ENCODE measurements at regions not wholly inside any gene's neighbourhood (a gene's known extent, or its start where the extent isn't known, plus 50 kb on each side); places are given as distances from the start of the nearest gene placed in this dataset.

- DNase-seq (ENCODE audit: low spot score): no peak
These were observed 133.3 kb downstream of the MGAT5B start for GRCh38 chr17:77001487-77001886.

- DNase-seq (ENCODE audit: low spot score): no peak
These were observed 134.2 kb downstream of the MGAT5B start for GRCh38 chr17:77002103-77003045.

DNA sequence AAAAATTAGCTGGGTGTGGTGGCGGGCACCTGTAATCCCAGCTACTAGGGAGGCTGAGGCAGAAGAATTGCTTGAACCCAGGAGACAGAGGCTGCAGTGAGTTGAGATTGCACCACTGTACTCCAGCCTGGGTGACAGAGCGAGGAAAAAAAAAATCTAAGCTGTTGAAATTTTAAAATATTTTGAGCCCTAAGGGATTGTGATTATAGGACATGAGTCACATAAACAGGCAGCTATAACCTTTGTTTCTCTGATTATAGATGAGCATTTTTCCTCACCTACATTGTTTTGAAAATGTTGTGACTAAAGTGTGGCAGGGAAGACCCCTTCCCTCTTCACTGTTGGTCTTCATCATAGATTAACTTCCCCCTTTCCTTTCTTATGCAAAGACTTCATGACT is 135.5 kb downstream of the MGAT5B start:
- no peak for DNase-seq (ENCODE audit: low spot score)

- DNase-seq (ENCODE audit: low spot score): no peak
These were observed 133.7 kb upstream of the SEC14L1 start for GRCh38 chr17:77006971-77007649.

DNA sequence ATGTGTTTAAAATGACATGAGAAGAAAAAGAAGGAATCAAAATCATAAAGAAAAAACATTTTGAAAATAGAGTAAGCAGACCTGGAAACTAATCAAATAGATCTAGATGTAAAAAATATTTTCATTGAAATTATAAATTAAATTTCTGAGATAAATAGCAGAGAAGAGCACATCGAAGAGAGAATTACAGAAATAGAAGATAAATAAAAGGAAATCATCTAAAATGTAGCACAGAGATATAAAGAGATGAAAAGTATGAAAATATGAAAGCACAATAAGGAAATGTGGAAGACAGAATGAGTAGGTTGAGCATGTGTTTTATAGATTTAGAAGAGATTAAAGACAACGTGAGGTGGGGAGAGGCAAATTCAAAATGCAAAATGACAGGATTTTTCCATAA is 130.9 kb upstream of the SEC14L1 start:
- DNase-seq (ENCODE audit: low spot score): no peak

DNA sequence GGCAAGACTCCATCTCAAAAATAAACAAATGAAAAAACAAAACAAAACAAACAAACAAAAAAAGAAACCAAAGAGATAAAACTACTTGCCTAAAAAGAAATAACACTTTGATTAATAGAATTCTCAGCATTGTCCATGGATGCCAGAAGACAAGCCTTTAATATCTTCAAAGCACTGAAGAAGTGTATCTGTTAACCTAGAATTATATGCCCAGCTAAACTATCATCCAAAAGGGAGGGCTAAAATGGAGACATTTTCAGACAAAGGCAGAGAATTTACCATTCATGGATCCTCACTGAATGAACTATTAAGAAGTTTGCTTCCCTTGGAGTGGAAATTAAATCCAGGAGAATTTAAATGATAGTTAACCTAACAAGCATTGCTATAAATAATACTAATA is 130.1 kb upstream of the SEC14L1 start:
- DNase-seq (ENCODE audit: low spot score): no peak

DNA sequence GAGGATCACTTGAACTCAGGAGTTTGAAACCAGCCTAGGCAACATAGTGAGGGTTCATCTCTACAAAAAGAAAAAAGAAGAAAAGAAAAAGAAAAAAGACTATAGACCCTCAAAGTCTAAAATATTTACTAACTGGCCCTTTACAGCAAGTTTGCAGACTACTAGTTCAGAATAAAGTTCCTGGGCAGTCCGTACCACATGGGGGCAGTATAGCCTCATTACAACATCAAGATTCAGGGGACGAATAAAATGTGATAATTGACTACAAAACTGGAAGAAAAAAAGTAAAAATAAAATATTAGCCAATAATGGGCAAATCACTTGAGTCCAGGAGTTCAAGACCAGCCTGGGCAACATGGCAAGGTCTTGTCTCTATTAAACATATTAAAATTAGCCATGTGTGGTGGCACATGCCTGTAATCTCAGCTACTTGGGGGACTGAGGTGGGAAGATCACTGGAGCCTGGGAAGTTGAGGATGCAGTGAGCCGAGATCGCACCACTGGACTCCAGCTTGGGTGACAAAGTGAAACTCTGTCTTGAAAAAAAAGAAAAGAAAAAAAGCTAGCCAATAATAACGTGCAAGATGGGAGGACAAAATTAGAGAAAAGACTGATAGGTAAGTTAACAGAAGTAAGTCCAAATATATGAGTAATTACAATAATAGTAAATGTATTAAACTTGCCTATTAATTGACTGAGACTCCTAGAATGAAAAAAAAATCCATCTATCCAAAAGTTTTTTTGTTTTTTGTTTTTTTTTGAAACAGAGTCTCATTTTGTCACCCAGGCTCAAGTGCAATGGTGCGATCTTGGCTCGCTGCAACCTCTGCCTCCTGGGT is 129.4 kb upstream of the SEC14L1 start:
- DNase-seq (ENCODE audit: low spot score): no peak

GRCh38 chr17:77018504-77018903 is 122.3 kb upstream of the SEC14L1 start:
- no peak for DNase-seq (ENCODE audit: low spot score)

DNA sequence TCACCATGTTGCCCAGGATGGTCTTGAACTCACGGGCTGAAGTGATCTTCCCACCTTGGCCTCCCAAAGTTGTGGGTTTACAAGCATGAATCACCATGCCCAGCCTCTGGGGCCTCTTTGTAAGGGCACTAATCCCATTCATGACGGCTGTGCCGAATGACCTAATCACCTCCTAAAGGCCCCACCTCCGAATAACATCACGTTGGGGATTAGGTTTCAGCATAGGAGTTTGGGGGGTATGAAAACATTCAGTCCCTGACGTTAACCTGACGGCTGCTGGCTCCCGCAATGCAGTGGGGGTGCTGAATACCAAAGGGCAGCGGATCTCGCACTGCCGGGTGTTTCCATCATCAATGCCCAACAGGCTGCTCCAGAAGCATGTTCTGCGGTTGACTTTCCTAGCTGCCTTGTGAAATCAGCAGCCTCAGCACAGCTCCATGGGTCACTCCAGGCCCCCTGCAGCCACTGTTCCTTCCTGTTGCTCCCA is 120.8 kb upstream of the SEC14L1 start:
- DNase-seq (ENCODE audit: low spot score): no peak

- no peak for DNase-seq (ENCODE audit: low spot score)
These were observed 119.8 kb upstream of the SEC14L1 start for GRCh38 chr17:77020973-77021372.

- DNase-seq (ENCODE audit: low spot score): no peak
These were observed 118.0 kb upstream of the SEC14L1 start for GRCh38 chr17:77022766-77023165.

DNA sequence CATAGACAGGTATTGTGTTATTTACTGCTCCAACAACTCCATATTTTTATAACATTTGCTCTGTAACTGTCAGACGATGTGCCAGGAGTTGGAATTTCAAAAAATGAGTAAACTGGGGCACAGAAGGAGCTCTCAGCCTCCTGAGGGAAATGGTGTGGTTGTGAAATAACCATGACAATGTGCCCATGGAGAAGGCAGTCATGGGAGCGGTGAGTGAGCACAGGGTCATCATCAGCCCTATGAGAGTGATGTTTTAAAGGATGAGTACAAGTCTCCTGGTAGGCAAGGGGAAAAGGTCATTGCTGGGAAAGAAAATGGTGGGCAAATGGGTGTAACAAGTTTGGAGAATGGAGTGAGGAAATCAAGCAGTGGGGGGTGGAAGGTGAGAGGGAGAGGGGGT is 115.0 kb upstream of the SEC14L1 start:
- DNase-seq (ENCODE audit: low spot score): no peak

DNA sequence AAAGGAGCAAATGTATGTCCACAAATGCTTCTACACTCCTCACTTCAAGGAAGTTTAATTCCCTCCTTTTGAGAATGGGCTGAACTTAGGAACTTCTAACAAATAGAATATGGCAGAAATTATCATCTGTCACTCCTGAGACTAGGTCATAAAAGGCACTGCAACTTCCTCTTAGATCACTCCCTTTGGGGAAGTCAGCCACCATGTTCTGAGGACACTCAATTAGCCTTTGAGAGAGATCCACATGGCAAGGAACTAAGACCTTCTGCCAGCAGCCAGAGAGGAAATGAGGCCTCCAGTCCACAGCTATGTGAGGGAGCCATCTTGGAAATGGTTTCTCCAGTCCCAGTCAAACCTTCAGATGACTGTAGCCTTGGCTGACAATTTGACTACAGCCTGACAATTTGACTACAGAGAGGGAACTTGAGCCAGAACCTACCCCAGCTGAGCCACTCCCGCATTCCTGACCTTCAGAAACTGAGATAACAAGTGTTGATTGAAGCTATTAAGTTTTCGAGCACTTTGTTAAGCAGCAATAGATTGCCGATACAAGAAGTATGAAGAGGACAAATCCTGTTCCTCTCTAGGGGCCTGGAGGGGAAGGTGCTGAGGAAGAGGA is 113.4 kb upstream of the SEC14L1 start:
- DNase-seq (ENCODE audit: low spot score): no peak

GRCh38 chr17:77028900-77029299 is 111.9 kb upstream of the SEC14L1 start:
- DNase-seq (ENCODE audit: low spot score): no peak

DNA sequence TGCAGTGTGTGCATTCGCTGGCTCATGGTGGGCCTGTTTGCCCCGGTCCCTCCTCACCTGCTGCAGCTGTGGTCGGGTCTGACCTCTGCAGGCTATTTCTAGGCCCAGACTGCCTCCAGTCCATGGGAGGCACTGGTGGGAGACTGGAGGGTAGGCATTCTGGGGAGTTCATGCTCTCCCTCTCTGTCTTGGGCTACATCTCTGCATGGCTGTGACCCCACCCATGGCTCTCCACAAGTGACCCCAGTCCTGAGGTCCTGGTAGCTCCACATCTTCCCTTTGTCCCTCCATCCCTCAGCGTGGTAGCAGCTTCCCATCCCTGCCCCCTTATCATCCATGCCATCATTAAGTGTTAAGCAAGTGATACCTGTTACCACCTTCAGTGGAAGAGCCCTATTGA is 107.8 kb upstream of the SEC14L1 start:
- no peak for DNase-seq (ENCODE audit: low spot score)

GRCh38 chr17:77033892-77034404 is 106.8 kb upstream of the SEC14L1 start:
- no peak for DNase-seq (ENCODE audit: low spot score)

GRCh38 chr17:77034677-77035424 is 105.9 kb upstream of the SEC14L1 start:
- DNase-seq (ENCODE audit: low spot score): no peak

DNA sequence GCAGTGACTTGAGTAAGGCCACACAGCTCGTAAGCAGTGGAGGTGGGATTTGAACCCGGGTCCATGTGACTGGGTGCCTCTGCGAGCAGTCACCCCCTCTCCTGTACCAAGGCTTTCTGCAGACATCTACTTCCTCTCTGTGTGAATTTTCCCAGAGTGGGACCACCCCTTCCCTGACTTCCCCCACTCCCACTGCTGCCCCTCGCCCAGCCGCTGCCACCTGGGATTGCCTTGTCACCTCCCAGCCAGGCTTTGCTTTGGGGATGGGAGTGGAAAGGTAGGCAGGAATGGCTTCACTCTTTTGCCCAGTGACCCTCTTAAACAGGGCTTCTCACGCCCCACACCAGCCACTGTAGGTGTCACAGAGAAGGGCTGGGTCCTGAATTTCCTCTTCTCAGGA is 105.2 kb upstream of the SEC14L1 start:
- DNase-seq (ENCODE audit: low spot score): no peak

DNA sequence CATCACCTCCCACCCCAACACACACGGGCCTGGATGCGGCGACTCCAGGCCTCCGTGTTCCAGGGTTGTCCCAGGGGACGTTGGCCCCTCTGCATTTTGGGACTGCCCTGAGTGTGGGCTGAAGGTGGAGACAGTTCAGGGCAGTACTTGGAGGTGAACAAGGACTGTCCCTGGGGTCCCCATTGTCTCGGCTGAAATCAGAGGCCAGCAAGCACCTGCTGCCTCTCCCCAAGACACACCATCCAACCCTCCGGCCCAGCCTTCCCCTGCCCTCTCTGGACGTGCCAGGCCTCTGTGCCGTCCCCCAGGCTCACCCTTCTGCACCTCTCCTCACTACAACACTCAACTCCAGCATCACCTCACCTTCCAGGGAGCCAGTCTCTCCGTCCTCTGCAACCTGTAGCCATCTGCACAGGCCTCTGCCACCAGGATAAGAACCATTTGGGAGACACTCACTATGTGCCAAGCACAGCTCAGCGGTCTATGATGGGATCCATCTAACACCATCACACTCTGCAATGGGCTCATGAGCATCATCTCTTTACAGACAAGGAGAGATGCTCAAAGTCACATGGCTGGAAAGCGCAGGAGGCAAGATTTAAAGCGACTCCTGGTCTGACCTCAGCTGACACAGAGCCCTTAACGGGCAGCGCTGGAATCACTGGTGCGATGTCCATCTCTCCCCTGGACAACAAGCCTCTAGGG is 104.5 kb upstream of the SEC14L1 start:
- no peak for DNase-seq (ENCODE audit: low spot score)

DNA sequence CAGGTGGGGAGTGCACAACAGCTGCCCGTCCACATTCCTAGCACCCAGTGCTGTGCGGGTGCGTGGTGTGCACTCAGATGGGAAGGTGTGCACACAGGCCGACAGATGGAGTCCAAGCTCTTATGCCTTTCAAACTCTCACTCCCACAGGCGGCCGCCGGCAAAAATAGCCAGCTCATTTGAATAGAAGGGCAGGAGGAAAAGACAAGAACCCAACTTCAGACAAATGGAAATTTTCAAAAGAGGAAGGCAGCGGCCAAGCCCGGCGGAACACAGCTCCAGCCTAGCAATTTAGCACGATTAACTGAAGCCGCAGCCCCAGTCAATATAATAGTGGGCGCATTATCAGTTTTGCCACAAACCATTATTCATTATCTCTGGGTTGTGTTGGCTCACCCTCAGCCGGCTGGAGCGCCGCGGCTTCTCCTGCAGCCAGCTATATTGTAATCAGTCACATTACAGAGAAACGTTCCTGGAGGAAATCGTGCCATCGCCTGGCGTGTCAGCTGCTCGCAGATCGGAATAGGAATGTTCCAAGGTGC is 103.9 kb upstream of the SEC14L1 start:
- DNase-seq (ENCODE audit: low spot score): no peak
